Tibial artery (tissue), 4 donors: ENCODE measurements at regions not wholly inside any gene's neighbourhood (a gene's known extent, or its start where the extent isn't known, plus 50 kb on each side); places are given as distances from the start of the nearest gene placed in this dataset.

ENCODE experiments used
- DNase-seq, 2 donors: peaks; one replicate each; pipeline ENCODE4 v3.0.0-alpha.2; 2019
- H3K27ac ChIP-seq, 2 donors: fragments of 200-600 bp; sonication (generic) in 1 of 2; 1 replicate in 1 of 2; 2 replicates in 1 of 2; pipeline ENCODE4 v1.5.1; 2018 to 2019; ENCODE audit warnings: mild to moderate bottlenecking in 1 of 2
- H3K27me3 ChIP-seq, 2 donors: fragments of 200-600 bp; sonication (generic) in 1 of 2; one replicate each; pipeline versions ENCODE4 v1.5.1 to v1.6.0; 2016 to 2019
- H3K36me3 ChIP-seq, 3 donors: fragments of 200-600 bp; sonication (generic) in 2 of 3; one replicate each; pipeline ENCODE4 v1.5.1; 2016 to 2019; ENCODE audit warnings: mild to moderate bottlenecking in 2 of 3
- H3K4me1 ChIP-seq, 4 donors: fragments of 200-600 bp; sonication (generic) in 2 of 4; 1 replicate in 3 of 4; 2 replicates in 1 of 4; pipeline ENCODE4 v1.5.1; 2016 to 2019
- H3K4me3 ChIP-seq, 2 donors: fragments of 200-600 bp; sonication (generic) in 1 of 2; 1 replicate in 1 of 2; 2 replicates in 1 of 2; pipeline ENCODE4 v1.5.1; 2018 to 2019; ENCODE audit warnings: mild to moderate bottlenecking in 2 of 2
- H3K9me3 ChIP-seq, 3 donors: fragments of 200-600 bp; sonication (generic) in 1 of 3; one replicate each; pipeline ENCODE4 v1.5.1; 2016 to 2019
- CTCF ChIP-seq, 2 experiments: fragments of 200-600 bp in 1 of 2; fragments of 450-650 bp in 1 of 2; IDR thresholded peaks; one replicate each; pipeline ENCODE4 v1.5.1; 2017 to 2019; ENCODE audit warnings: antibody characterized with exemption in 2 of 2, mild to moderate bottlenecking in 1 of 2, moderate library complexity in 1 of 2
- intact Hi-C: fragments of 100-400 bp; cut with DNase I; formaldehyde crosslinking; loops from one replicate; pipeline ENCODE4 v1.15.0; 2023; ENCODE audit warnings: low total_unique reads

DNA sequence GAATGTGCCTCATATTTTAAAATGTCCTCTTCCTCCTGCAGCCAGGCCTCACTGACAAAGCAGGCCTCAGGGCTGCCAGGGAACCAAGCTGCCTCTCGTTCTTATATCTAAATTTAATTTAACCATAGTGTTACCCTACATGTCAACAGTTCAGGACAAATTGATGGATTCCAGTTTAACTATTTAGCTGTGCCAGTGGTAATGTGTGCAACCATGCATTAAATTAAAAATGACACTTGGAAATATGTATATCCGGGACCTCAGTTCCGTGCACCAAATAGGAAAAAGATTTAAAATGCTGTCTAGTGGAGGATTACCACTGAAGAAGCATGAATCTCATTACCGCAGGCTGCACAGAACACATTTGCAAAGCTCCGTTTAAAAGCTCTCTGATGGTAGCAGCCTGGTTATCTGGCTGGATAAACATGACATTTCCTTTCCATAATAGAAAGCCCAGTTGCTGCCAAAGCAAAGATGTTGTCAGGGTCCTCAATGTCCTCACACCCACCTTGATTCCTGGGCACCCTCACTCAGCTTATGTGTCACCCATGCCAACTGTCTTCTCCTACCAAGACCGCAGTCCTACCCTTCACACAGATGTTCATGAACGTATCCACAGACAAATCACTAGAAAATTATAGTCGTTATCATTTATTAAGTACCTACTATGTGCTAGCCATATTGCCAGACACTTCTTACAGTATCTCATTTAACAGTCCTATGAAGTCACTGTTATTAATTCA, 73.3 kb upstream of the FRMD4A start:
- intact Hi-C loops, result no loop called here
- DNase-seq, result no peak
- no peak for TF ChIP-seq CTCF (IDR thresholded peaks at IDR 0.05)

GRCh38 chr10:14403359-14403758, 72.6 kb upstream of the FRMD4A start:
- TF ChIP-seq CTCF (IDR thresholded peaks at IDR 0.05), result no peak
- no peak for DNase-seq
- Histone ChIP-seq H3K9me3 (no peaks in the 10 kb centered on the region), H3K4me3 (no peak overlapping the region), H3K4me1 (peaks cover 0 to 18% (median 0%) of the 10 kb centered on the region in 4 donors), H3K27ac (no peak overlapping the region), H3K36me3 (no peaks in the 10 kb centered on the region), H3K27me3 (peaks cover 0 to 3% of the 10 kb centered on the region in 2 donors)
- intact Hi-C loops, result no loop called here

More for the DNA sequence above, 73.3 kb upstream of the FRMD4A start:
- Histone ChIP-seq H3K4me3 (no peak overlapping the region), H3K4me1 (peaks cover 0 to 18% (median 0%) of the 10 kb centered on the region in 4 donors), H3K27ac (no peak overlapping the region), H3K36me3 (no peaks in the 10 kb centered on the region), H3K9me3 (no peaks in the 10 kb centered on the region), H3K27me3 (peaks cover 0 to 3% of the 10 kb centered on the region in 2 donors)

DNA sequence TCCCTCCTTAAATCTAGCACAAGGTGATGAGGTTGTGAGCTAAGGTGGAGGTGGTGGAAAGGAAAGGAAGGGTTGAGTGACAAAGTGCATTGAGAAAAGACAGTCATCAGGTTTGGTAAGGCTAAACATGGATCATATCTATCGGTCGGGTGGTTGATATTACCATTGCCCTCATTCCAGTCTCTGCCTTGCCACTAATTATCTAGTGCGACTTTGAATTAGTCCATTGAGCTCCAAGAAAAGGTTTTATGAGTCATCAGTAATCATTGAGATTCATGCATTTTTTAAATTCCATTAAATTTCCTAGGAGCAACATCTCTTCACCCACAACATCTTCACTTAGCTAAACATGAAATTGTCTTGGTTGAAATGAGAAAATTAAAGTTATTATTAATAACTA, 68.9 kb upstream of the FRMD4A start:
- no peaks in the 10 kb centered on the region for H3K36me3 ChIP-seq
- H3K27me3 ChIP-seq, result no peaks in the 10 kb centered on the region
- H3K4me1 ChIP-seq, result peaks cover 0 to 15% (median 0%) of the 10 kb centered on the region in 4 donors
- H3K9me3 ChIP-seq, result no peaks in the 10 kb centered on the region
- DNase-seq, result no peak
- no peak overlapping the region for H3K4me3 ChIP-seq
- TF ChIP-seq CTCF (IDR thresholded peaks at IDR 0.05), result no peak
- intact Hi-C loops, result no loop called here
- H3K27ac ChIP-seq, result no peak overlapping the region

- no peak overlapping the region for H3K4me3 ChIP-seq
- H3K4me1 ChIP-seq, result peaks cover 0 to 10% (median 0%) of the 10 kb centered on the region in 4 donors
- TF ChIP-seq CTCF (IDR thresholded peaks at IDR 0.05), result no peak
- intact Hi-C loops, result no loop called here
- no peak overlapping the region for H3K27ac ChIP-seq
- no peaks in the 10 kb centered on the region for H3K9me3 ChIP-seq
- no peaks in the 10 kb centered on the region for H3K27me3 ChIP-seq
- no peaks in the 10 kb centered on the region for H3K36me3 ChIP-seq
- peak; percentile 31 to 74 for DNase-seq
Observed at GRCh38 chr10:14397066-14397465, 66.3 kb upstream of the FRMD4A start.

DNA sequence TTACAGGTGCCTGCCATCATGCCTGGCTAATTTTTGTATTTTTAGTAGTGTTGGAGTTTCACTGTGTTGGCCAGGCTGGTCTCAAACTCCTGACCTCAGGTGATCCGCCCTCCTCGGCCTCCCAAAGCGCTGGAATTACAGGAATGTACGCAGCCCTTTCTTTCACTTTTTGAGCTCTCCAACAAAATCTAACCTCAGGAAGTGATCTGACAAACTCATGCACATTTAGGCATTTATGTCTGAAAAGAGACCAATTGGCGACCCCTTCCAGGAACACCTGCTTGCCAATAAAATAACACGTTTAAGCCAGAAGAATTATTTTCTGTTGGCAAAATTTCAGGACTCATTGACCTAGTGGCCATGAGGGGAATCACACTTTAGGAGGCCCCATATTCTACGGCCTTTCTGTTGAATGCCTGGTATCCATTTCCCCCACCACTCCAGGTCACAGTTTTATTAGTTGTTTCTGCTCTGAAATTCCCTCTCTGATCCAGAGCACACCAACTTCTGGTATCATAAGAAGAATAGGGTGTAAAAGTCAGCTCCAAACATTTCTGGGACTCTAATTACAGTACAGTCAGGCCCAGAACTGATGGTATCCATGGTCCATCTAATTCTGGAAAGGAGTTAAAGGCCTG, 65.8 kb upstream of the FRMD4A start:
- Histone ChIP-seq H3K9me3 (no peaks in the 10 kb centered on the region), H3K4me3 (no peak overlapping the region), H3K36me3 (no peaks in the 10 kb centered on the region), H3K4me1 (peaks cover 0 to 10% (median 0%) of the 10 kb centered on the region in 4 donors), H3K27ac (no peak overlapping the region), H3K27me3 (no peaks in the 10 kb centered on the region)
- DNase-seq, result no peak
- no peak for TF ChIP-seq CTCF (IDR thresholded peaks at IDR 0.05)
- intact Hi-C loops, result no loop called here
